ENCODE measurements at regions not wholly inside any gene's neighbourhood (a gene's known extent, or its start where the extent isn't known, plus 50 kb on each side); places are given as distances from the start of the nearest gene placed in this dataset.

DNA sequence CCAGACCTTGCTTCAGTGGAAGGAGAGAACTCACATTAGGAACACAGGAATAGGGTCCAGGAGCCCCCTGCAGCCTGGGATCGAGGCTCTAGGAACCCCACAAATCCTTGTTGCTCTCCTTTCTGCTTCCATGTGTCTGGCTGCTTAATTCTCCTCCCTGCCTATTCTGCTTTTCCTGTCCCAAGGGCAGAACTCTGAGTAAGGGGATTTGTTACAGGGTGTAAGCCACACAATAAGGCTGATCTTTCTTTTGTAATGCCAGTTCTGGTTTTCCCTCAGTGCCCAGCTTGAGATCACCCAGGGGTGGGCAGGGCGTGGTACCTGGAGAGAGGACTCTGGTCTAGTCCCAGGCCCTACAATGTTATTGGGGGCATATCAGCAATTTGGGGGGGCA lies 119.6 kb upstream of the MGAT5 start:
- H3K4me3 ChIP-seq (replicated peaks in 1 of 2; ENCODE audit: low read depth in 1 of 2, low read length in 2 of 2) = no peak overlapping the region
- no peaks in the 10 kb centered on the region for H3K9me3 ChIP-seq (ENCODE audit: control insufficient read depth in 1 of 2, insufficient read depth in 1 of 2, low read depth in 1 of 2, low read length in 2 of 2)
- H3K27ac ChIP-seq (ENCODE audit: low read depth, low read length) = no peak overlapping the region
- RAD21 ChIA-PET (ENCODE audit: low non-redundant PET in 1 of 2, low total read pairs in 2 of 2, uncharacterized antibody in 2 of 2, unreplicated experiment in 2 of 2) = no interaction called here
- no peak for ATAC-seq
- no peak overlapping the region for H3K4me2 ChIP-seq (ENCODE audit: low read length)
- H4K20me1 ChIP-seq (ENCODE audit: insufficient read depth) = no peaks in the 10 kb centered on the region
- H3K27me3 ChIP-seq (ENCODE audit: insufficient read depth, low read length) = no peaks in the 10 kb centered on the region
- intact Hi-C loops (cut with micrococcal nuclease) = no loop called here
- POLR2A ChIA-PET = no interaction called here
- no peaks in the 10 kb centered on the region for H3K36me3 ChIP-seq (ENCODE audit: control insufficient read depth in 1 of 2, insufficient read depth in 2 of 2, low read length in 2 of 2)
- no TSS peak for BruUV-seq (replicated peaks)
- peaks cover 11% of the 10 kb centered on the region; the same call in 1 of the 2 replicates for H3K79me2 ChIP-seq (ENCODE audit: insufficient read depth, low read length)
- H3K9ac ChIP-seq (ENCODE audit: low read length) = no peak overlapping the region
- CTCF ChIA-PET = no interaction called here
- H3K9me2 ChIP-seq (ENCODE audit: insufficient read depth) = no peaks in the 10 kb centered on the region
- peaks cover 0 to 17% of the 10 kb centered on the region in 2 experiments; a peak in 2 of 4 replicates for H3K4me1 ChIP-seq (ENCODE audit: control insufficient read depth in 1 of 2, insufficient read depth in 2 of 2, low read length in 2 of 2)
- TF ChIP-seq POLR2A (IDR thresholded peaks at IDR 0.05; ENCODE audit: borderline replicate concordance, extremely low read depth, insufficient read depth, insufficient read length) = no peak
- TF ChIP-seq FOSL1 (IDR thresholded peaks at IDR 0.05; ENCODE audit: low read depth) = no peak
- TF ChIP-seq, protein P1, sequence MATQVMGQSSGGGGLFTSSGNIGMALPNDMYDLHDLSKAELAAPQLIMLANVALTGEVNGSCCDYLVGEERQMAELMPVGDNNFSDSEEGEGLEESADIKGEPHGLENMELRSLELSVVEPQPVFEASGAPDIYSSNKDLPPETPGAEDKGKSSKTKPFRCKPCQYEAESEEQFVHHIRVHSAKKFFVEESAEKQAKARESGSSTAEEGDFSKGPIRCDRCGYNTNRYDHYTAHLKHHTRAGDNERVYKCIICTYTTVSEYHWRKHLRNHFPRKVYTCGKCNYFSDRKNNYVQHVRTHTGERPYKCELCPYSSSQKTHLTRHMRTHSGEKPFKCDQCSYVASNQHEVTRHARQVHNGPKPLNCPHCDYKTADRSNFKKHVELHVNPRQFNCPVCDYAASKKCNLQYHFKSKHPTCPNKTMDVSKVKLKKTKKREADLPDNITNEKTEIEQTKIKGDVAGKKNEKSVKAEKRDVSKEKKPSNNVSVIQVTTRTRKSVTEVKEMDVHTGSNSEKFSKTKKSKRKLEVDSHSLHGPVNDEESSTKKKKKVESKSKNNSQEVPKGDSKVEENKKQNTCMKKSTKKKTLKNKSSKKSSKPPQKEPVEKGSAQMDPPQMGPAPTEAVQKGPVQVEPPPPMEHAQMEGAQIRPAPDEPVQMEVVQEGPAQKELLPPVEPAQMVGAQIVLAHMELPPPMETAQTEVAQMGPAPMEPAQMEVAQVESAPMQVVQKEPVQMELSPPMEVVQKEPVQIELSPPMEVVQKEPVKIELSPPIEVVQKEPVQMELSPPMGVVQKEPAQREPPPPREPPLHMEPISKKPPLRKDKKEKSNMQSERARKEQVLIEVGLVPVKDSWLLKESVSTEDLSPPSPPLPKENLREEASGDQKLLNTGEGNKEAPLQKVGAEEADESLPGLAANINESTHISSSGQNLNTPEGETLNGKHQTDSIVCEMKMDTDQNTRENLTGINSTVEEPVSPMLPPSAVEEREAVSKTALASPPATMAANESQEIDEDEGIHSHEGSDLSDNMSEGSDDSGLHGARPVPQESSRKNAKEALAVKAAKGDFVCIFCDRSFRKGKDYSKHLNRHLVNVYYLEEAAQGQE (IDR thresholded peaks at IDR 0.05; ENCODE audit: low read depth) = no peak
- TF ChIP-seq POLR2AphosphoS5 (IDR thresholded peaks at IDR 0.05; ENCODE audit: low read depth, low read length) = no peak
- TF ChIP-seq EZH2 (IDR thresholded peaks at IDR 0.05) = no peak
- TF ChIP-seq SIN3A (IDR thresholded peaks at IDR 0.05; ENCODE audit: low read depth) = no peak
- H2AFZ ChIP-seq (ENCODE audit: low read depth, low read length, poor library complexity, severe bottlenecking) = no peak overlapping the region
- no peak for DNase-seq (ENCODE audit: low read depth, low spot score)

DNA sequence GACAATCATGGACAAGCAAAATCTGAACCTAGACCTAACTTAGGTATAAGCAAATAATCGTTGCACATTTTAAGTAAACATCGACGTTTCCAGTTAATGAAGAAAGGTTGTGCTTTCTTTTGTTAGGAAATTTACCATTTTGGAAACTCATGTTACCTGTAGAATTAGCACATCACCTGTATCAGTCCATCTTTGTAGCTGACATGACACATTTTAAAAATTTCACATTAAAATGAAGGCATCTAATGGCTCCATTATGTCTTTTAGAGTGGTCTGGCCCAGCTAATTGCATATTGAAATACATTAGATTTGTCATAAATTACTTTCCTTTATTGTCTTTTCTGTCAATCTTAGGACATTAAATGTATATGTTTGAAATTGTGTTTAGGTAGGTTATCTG lies 119.0 kb upstream of the MGAT5 start:
- CTCF ChIA-PET = no interaction called here
- POLR2A ChIA-PET = no interaction called here
- Histone ChIP-seq H3K27ac (ENCODE audit: low read depth, low read length) (no peak overlapping the region), H4K20me1 (ENCODE audit: insufficient read depth) (no peaks in the 10 kb centered on the region), H3K27me3 (ENCODE audit: insufficient read depth, low read length) (no peaks in the 10 kb centered on the region), H3K4me2 (ENCODE audit: low read length) (no peak overlapping the region), H2AFZ (ENCODE audit: low read depth, low read length, poor library complexity, severe bottlenecking) (no peak overlapping the region), H3K9ac (ENCODE audit: low read length) (no peak overlapping the region), H3K4me3 (replicated peaks in 1 of 2; ENCODE audit: low read depth in 1 of 2, low read length in 2 of 2) (no peak overlapping the region), H3K36me3 (ENCODE audit: control insufficient read depth in 1 of 2, insufficient read depth in 2 of 2, low read length in 2 of 2) (no peaks in the 10 kb centered on the region), H3K9me2 (ENCODE audit: insufficient read depth) (no peaks in the 10 kb centered on the region), H3K9me3 (ENCODE audit: control insufficient read depth in 1 of 2, insufficient read depth in 1 of 2, low read depth in 1 of 2, low read length in 2 of 2) (no peaks in the 10 kb centered on the region), H3K4me1 (ENCODE audit: control insufficient read depth in 1 of 2, insufficient read depth in 2 of 2, low read length in 2 of 2) (peaks cover 2 to 22% of the 10 kb centered on the region in 2 experiments; a peak in 3 of 4 replicates), H3K79me2 (ENCODE audit: insufficient read depth, low read length) (peaks cover 8% of the 10 kb centered on the region; the same call in 1 of the 2 replicates)
- no peak for ATAC-seq
- intact Hi-C loops (cut with micrococcal nuclease) = no loop called here
- TF ChIP-seq CBX3 (IDR thresholded peaks at IDR 0.05; ENCODE audit: low read depth) = no peak
- no peak for TF ChIP-seq RAD21 (IDR thresholded peaks at IDR 0.05; ENCODE audit: low read depth)
- TF ChIP-seq SIN3A (IDR thresholded peaks at IDR 0.05; ENCODE audit: low read depth) = no peak
- TF ChIP-seq ZFX (IDR thresholded peaks at IDR 0.05) = no peak
- TF ChIP-seq CEBPB (IDR thresholded peaks at IDR 0.05; ENCODE audit: low read depth) = no peak
- no peak for TF ChIP-seq FOSL1 (IDR thresholded peaks at IDR 0.05; ENCODE audit: low read depth)
- TF ChIP-seq, protein P2, sequence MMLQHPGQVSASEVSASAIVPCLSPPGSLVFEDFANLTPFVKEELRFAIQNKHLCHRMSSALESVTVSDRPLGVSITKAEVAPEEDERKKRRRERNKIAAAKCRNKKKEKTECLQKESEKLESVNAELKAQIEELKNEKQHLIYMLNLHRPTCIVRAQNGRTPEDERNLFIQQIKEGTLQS (IDR thresholded peaks at IDR 0.05) = no peak
- no peak for TF ChIP-seq EZH2phosphoT487 (IDR thresholded peaks at IDR 0.05; ENCODE audit: borderline replicate concordance)
- no peak for TF ChIP-seq ELF1 (IDR thresholded peaks at IDR 0.05; ENCODE audit: borderline replicate concordance, low read depth)
- BruUV-seq (replicated peaks) = no TSS peak
- DNase-seq (ENCODE audit: low read depth, low spot score) = no peak
- RAD21 ChIA-PET (ENCODE audit: low non-redundant PET in 1 of 2, low total read pairs in 2 of 2, uncharacterized antibody in 2 of 2, unreplicated experiment in 2 of 2) = no interaction called here
